ENCODE measurements at regions not wholly inside any gene's neighbourhood (a gene's known extent, or its start where the extent isn't known, plus 50 kb on each side); places are given as distances from the start of the nearest gene placed in this dataset.

GRCh38 chr16:9446471-9447194, 355.2 kb downstream of the HAPSTR1 start:
- TF ChIP-seq EZH2 (IDR thresholded peaks at IDR 0.05; ENCODE audit: insufficient read depth, poor library complexity, severe bottlenecking) (no peak), EZH2phosphoT487 (IDR thresholded peaks at IDR 0.05; ENCODE audit: insufficient read depth, low read depth) (no peak)
